K562 (cell line): ENCODE measurements at regions not wholly inside any gene's neighbourhood (a gene's known extent, or its start where the extent isn't known, plus 50 kb on each side); places are given as distances from the start of the nearest gene placed in this dataset.

Experiments used
- ATAC-seq: fragments of 200-7000 bp; cut with Tn5 transposase; 3 replicates; pipeline ENCODE4 v1.9.1; 2020; ENCODE audit warnings: moderate library complexity
- BruUV-seq: library from RNA; stranded (reverse); fragments of 400-500 nt; replicated peaks from 2 replicates; lab custom pipeline; 2021; lab: Mats Ljungman, UMichigan
- CTCF ChIA-PET: fragments of 300-600 bp; formaldehyde crosslinking; extraction: SDS; loops from one replicate; lab custom pipeline; 2021; ENCODE audit warnings: low intra/inter-chr PET ratio; lab: Yijun Ruan, JAX
- POLR2A ChIA-PET: fragments of 300-600, 350-650 bp; sonication (Branson Sonifier 250); formaldehyde crosslinking; extraction: SDS; loops from one replicate; lab custom pipeline; 2021; ENCODE audit warnings: antibody characterized with exemption, inconsistent platforms; lab: Yijun Ruan, JAX
- DNase-seq, 4 experiments: peaks; one replicate each; pipeline versions ENCODE4 v3.0.0 to v3.0.0-alpha.2; 2011 to 2018; ENCODE audit warnings: low spot score in 3 of 4, mixed read lengths in 3 of 4; ENCODE audit errors: extremely low read depth in 1 of 4
- FAIRE-seq: peaks from 2 replicates; lab custom pipeline; 2011; peaks lifted over from hg19 to GRCh38; lab: Jason Lieb, UNC
- H2AFZ ChIP-seq: 2 replicates; pipeline ENCODE4 v1.6.0; 2011; ENCODE audit warnings: low read depth, low read length, control low read depth, inconsistent platforms
- H3K27ac ChIP-seq: fragments of 200-600 bp; 3 replicates; pipeline ENCODE4 v1.8.0; 2011; ENCODE audit warnings: low read depth, mild to moderate bottlenecking, control low read depth, inconsistent platforms, low read length, moderate library complexity, mixed read lengths; ENCODE audit errors: extremely low read depth
- H3K27me3 ChIP-seq, 2 experiments: fragments of 300-600 bp in 1 of 2; 2 replicates in 1 of 2; 3 replicates in 1 of 2; pipeline versions ENCODE4 v1.6.0 to v1.8.0; 2011; ENCODE audit warnings: inconsistent platforms in 2 of 2, low read length in 2 of 2, mild to moderate bottlenecking in 1 of 2, mixed read lengths in 1 of 2, moderate library complexity in 1 of 2; ENCODE audit not compliant: control insufficient read depth in 2 of 2, insufficient read depth in 2 of 2
- H3K36me3 ChIP-seq: fragments of 300-600 bp; 3 replicates; pipeline ENCODE4 v1.8.0; 2011; ENCODE audit warnings: mild to moderate bottlenecking, low read length, inconsistent platforms; ENCODE audit not compliant: control insufficient read depth, insufficient read depth
- H3K4me1 ChIP-seq, 2 experiments: fragments of 200-600 bp in 1 of 2; replicated peaks in 1 of 2; 2 replicates in 1 of 2; 3 replicates in 1 of 2; pipeline versions ENCODE4 v1.5.1 to v1.8.0; 2011; ENCODE audit warnings: inconsistent platforms in 2 of 2, low read length in 2 of 2, mild to moderate bottlenecking in 1 of 2, mixed read lengths in 1 of 2, moderate library complexity in 1 of 2; ENCODE audit not compliant: control insufficient read depth in 2 of 2, insufficient read depth in 2 of 2
- H3K4me2 ChIP-seq: 2 replicates; pipeline ENCODE4 v1.6.1; 2011; ENCODE audit warnings: low read length, control low read depth, inconsistent platforms, mixed read lengths; ENCODE audit not compliant: insufficient read depth
- H3K4me3 ChIP-seq: fragments of 200-600 bp; sonication (generic), shearing (Covaris generic); 2 replicates; pipeline ENCODE4 v1.5.1; 2016; ENCODE audit warnings: control low read depth, inconsistent platforms
- H3K79me2 ChIP-seq: fragments of 200-600 bp; 3 replicates; pipeline ENCODE4 v1.8.0; 2011; ENCODE audit warnings: low read length, inconsistent platforms; ENCODE audit not compliant: control insufficient read depth, insufficient read depth
- H3K9ac ChIP-seq, 2 experiments: 2 replicates each; pipeline versions ENCODE4 v1.6.0 to v1.6.1; 2011; ENCODE audit warnings: low read depth in 2 of 2, low read length in 2 of 2, control low read depth in 1 of 2, inconsistent platforms in 1 of 2, mild to moderate bottlenecking in 1 of 2, mixed read lengths in 1 of 2; ENCODE audit not compliant: insufficient read depth in 1 of 2
- H3K9me1 ChIP-seq: one replicate; pipeline ENCODE4 v1.6.0; 2011; ENCODE audit warnings: inconsistent platforms, mild to moderate bottlenecking, low read length, moderate library complexity; ENCODE audit not compliant: control insufficient read depth, insufficient read depth
- H3K9me3 ChIP-seq: replicated peaks from 2 replicates; pipeline ENCODE4 v1.5.1; 2011; ENCODE audit warnings: low read depth, low read length, inconsistent platforms; ENCODE audit not compliant: control insufficient read depth, insufficient read depth
- H4K20me1 ChIP-seq: replicated peaks from 2 replicates; pipeline ENCODE4 v1.6.1; 2011; ENCODE audit warnings: low read length, inconsistent platforms, mixed read lengths; ENCODE audit not compliant: control insufficient read depth, insufficient read depth
- HNRNPK ChIP-seq: fragments of 200-400 bp; formaldehyde crosslinking; IDR thresholded peaks from one replicate; pipeline ENCODE4 v1.6.1; 2018; ENCODE audit warnings: mild to moderate bottlenecking, low read depth, low read length; ENCODE audit not compliant: poor library complexity, severe bottlenecking
- ILF3 ChIP-seq: fragments of 450-650 bp; IDR thresholded peaks from 2 replicates; pipeline ENCODE4 v1.6.1; 2018; ENCODE audit warnings: antibody characterized with exemption, mild to moderate bottlenecking, moderate library complexity, borderline replicate concordance
- MTA1 ChIP-seq: fragments of 450-650 bp; IDR thresholded peaks from 2 replicates; pipeline ENCODE4 v1.6.1; 2017; ENCODE audit warnings: borderline replicate concordance
- NFRKB ChIP-seq: fragments of 450-650 bp; IDR thresholded peaks from 2 replicates; pipeline ENCODE4 v1.6.1; 2016; ENCODE audit warnings: low read depth
- PTRF ChIP-seq: fragments of 450-650 bp; IDR thresholded peaks from 2 replicates; pipeline ENCODE4 v1.6.1; 2016; ENCODE audit warnings: mild to moderate bottlenecking, missing genetic modification characterization, missing compliant biosample characterization
- TFAP4 ChIP-seq: sonication (generic); formaldehyde crosslinking; IDR thresholded peaks from 2 replicates; pipeline ENCODE4 v1.8.0; 2022; ENCODE audit warnings: missing genetic modification reagents, mild to moderate bottlenecking, moderate library complexity, borderline replicate concordance
- ZFX ChIP-seq: sonication (generic); formaldehyde crosslinking; IDR thresholded peaks from 2 replicates; pipeline ENCODE4 v1.8.0; 2022; ENCODE audit warnings: mild to moderate bottlenecking, missing genetic modification reagents, moderate library complexity
- ZNF12 ChIP-seq: sonication (generic); formaldehyde crosslinking; IDR thresholded peaks from 2 replicates; pipeline ENCODE4 v1.4.0; 2020; ENCODE audit warnings: mild to moderate bottlenecking, missing genetic modification reagents
- WGBS: fragments of 100-300 bp; shearing (Covaris generic); methylation state at CpG from one replicate; pipeline ENCODE4 v1.1.6; 2016; ENCODE audit warnings: low coverage, mixed read lengths; ENCODE audit not compliant: insufficient coverage; ENCODE audit errors: missing lambda C conversion rate; 5-methylcytosine and 5-hydroxymethylcytosine counted together
- in situ Hi-C: fragments of 300-500 bp; cut with MboI; formaldehyde crosslinking; loops from 4 replicates; pipeline ENCODE4 v1.15.0; 2018; ENCODE audit warnings: inconsistent platforms, mixed read lengths
- intact Hi-C: fragments of 100-400 bp; cut with micrococcal nuclease; formaldehyde crosslinking; loops from 2 replicates; pipeline ENCODE4 v1.14.2; 2022

DNA sequence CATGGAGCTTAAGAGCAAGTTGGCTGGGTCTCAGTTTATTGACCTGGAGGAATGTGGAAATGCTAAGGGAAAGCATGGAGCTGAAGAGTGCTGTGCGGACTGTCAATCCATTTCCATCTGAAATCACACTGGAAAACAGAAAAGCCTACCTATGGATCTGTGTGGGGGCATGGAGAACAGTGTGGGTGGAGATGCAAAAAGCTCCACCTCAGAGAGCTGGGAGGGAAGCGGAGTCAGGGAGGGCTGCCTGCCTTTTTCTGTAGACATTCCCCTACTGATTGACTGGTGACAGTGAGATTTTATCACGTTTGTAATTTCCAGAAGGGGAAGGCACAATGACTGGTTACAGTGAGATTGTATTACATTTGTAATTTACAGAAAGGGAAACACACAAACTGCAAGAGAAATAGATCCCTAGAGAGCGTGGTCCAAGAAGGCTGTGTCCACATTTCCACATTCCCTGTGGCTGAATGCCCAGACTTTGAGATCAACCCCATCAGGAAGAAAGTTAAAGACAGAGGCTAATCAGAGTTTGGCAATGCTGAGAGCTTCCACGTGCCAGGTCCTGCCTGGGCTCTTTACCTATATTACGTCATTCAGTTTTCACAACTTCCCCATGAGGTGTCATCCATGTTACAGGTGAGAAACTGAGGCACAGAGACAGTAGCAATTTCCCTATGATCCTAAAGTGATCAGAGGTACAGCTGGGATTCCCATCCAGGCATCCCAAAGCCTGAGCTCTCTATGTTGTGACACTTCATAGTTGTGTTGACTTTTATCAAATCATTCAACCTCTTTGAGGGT is 67.7 kb upstream of the NSMCE3 start (continued):
- TF ChIP-seq ZNF12 (no peak), NFRKB (no peak)
- TF ChIP-seq, all 486 proteins: peak for 0

- in situ Hi-C loops = no loop called here
- H3K9ac ChIP-seq = no peak overlapping the region
- WGBS = under 1% methylated on average over 9 of the region's 9 CpGs
- H3K27me3 ChIP-seq = peaks cover 11 to 45% of the 10 kb centered on the region in 2 experiments; a peak in 4 of 5 replicates
- no peak overlapping the region for H3K27ac ChIP-seq
- H3K9me1 ChIP-seq = no peaks in the 10 kb centered on the region
- H3K4me1 ChIP-seq = no peaks in the 10 kb centered on the region
- H2AFZ ChIP-seq = no peak overlapping the region
- FAIRE-seq (no peak), ATAC-seq (no peak), DNase-seq (no peak)
- intact Hi-C loops = no loop called here
- no peaks in the 10 kb centered on the region for H3K9me3 ChIP-seq
- no peaks in the 10 kb centered on the region for H3K79me2 ChIP-seq
- H3K36me3 ChIP-seq = no peaks in the 10 kb centered on the region
- H3K4me2 ChIP-seq = no peak overlapping the region
- CTCF ChIA-PET = no interaction called here
- TF ChIP-seq TFAP4 (CRISPR knock-in tag) = no peak
- no peak for TF ChIP-seq HNRNPK
- TF ChIP-seq ILF3 = no peak
- TF ChIP-seq PTRF (tag) = no peak
- TF ChIP-seq ZFX (CRISPR knock-in tag) = no peak
- no peak for TF ChIP-seq MTA1
- POLR2A ChIA-PET = no interaction called here
- no peak overlapping the region for H3K4me3 ChIP-seq
- peaks cover 5% of the 10 kb centered on the region; the same call in 1 of the 2 replicates for H4K20me1 ChIP-seq
- no TSS peak for BruUV-seq
Observed at GRCh38 chr15:29334544-29334943, 64.9 kb upstream of the NSMCE3 start.
